MM.1S (cell line): ENCODE measurements at regions not wholly inside any gene's neighbourhood (a gene's known extent, or its start where the extent isn't known, plus 50 kb on each side); places are given as distances from the start of the nearest gene placed in this dataset.

Experiments
- EZH2phosphoT487 ChIP-seq: fragments of 300-600 bp; sonication (generic); IDR thresholded peaks from 2 replicates; pipeline ENCODE4 v1.6.1; 2018; ENCODE audit warnings: antibody characterized with exemption, low read length
- TF ChIP-seq, protein P1 (sequence below): fragments of 300-600 bp; sonication (generic); IDR thresholded peaks from 2 replicates; pipeline ENCODE4 v1.5.1; 2016; ENCODE audit warnings: antibody characterized with exemption, low read length, mixed read lengths

DNA sequence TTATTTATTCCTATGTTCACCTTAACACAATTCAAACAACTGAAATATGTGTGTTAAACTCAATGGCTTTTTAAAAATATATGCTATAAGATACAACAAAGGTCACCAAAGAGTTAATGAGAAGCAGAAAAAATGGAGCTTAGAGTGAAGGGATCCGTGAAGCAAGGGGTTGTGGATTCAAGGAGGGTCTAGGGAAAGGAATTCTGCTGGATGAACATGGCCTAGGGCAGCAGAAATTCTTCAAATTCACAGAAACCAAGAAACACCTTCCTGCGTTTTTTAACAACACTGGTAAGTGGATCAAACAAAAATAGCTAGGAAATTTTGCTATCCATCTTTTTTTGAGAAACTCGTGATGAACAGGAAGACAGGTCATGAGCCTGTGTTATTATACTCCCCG, 59.3 kb upstream of the PLSCR5 start:
- TF ChIP-seq, protein P1, sequence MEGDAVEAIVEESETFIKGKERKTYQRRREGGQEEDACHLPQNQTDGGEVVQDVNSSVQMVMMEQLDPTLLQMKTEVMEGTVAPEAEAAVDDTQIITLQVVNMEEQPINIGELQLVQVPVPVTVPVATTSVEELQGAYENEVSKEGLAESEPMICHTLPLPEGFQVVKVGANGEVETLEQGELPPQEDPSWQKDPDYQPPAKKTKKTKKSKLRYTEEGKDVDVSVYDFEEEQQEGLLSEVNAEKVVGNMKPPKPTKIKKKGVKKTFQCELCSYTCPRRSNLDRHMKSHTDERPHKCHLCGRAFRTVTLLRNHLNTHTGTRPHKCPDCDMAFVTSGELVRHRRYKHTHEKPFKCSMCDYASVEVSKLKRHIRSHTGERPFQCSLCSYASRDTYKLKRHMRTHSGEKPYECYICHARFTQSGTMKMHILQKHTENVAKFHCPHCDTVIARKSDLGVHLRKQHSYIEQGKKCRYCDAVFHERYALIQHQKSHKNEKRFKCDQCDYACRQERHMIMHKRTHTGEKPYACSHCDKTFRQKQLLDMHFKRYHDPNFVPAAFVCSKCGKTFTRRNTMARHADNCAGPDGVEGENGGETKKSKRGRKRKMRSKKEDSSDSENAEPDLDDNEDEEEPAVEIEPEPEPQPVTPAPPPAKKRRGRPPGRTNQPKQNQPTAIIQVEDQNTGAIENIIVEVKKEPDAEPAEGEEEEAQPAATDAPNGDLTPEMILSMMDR: no peak
- no peak for TF ChIP-seq EZH2phosphoT487
